Endothelial cell of umbilical vein (primary cell): ENCODE measurements at regions not wholly inside any gene's neighbourhood (a gene's known extent, or its start where the extent isn't known, plus 50 kb on each side); places are given as distances from the start of the nearest gene placed in this dataset.

Source experiments
- BruUV-seq: library from RNA; stranded (reverse); fragments of 400-500 nt; replicated peaks from 2 replicates; lab custom pipeline; 2021; lab: Mats Ljungman, UMichigan
- CTCF ChIA-PET: fragments of 300-600, 350-600 bp; sonication (Branson Sonifier 250); formaldehyde crosslinking; loops from one replicate; lab custom pipeline; 2021; ENCODE audit warnings: antibody characterized with exemption, inconsistent platforms; lab: Charles Lee
- POLR2A ChIA-PET: fragments of 300-600, 350-600 bp; sonication (Branson Sonifier 250); formaldehyde crosslinking; loops from one replicate; lab custom pipeline; 2021; ENCODE audit warnings: antibody characterized with exemption, inconsistent platforms; lab: Charles Lee
- DNase-seq: peaks from one replicate; pipeline ENCODE4 v3.0.0-alpha.2; 2011; ENCODE audit warnings: low read depth, low spot score
- FAIRE-seq: peaks from 2 replicates; lab custom pipeline; 2011; peaks lifted over from hg19 to GRCh38; lab: Jason Lieb, UNC
- H2AFZ ChIP-seq: 2 replicates; pipeline ENCODE4 v1.6.0; 2012; ENCODE audit warnings: low read depth, low read length, control low read depth, inconsistent platforms
- H3K27ac ChIP-seq: 2 replicates; pipeline ENCODE4 v1.5.1; 2011; ENCODE audit warnings: low read depth, mild to moderate bottlenecking, control low read depth, low read length, moderate library complexity; ENCODE audit not compliant: insufficient read depth
- H3K27me3 ChIP-seq, 2 experiments: 2 replicates each; pipeline versions ENCODE4 v1.6.0 to v1.6.1; 2011; ENCODE audit warnings: low read length in 2 of 2, mixed read lengths in 1 of 2; ENCODE audit not compliant: control insufficient read depth in 2 of 2, insufficient read depth in 2 of 2
- H3K36me3 ChIP-seq, 2 experiments: 2 replicates in 1 of 2; 3 replicates in 1 of 2; pipeline ENCODE4 v1.5.1; 2011; ENCODE audit warnings: low read length in 2 of 2, mild to moderate bottlenecking in 1 of 2, moderate library complexity in 1 of 2; ENCODE audit not compliant: control insufficient read depth in 2 of 2, insufficient read depth in 2 of 2; ENCODE audit errors: extremely low read depth in 1 of 2
- H3K4me1 ChIP-seq: 3 replicates; pipeline ENCODE4 v1.5.1; 2011; ENCODE audit warnings: mild to moderate bottlenecking, low read length; ENCODE audit not compliant: control insufficient read depth, insufficient read depth; ENCODE audit errors: extremely low read depth
- H3K4me2 ChIP-seq: 2 replicates; pipeline ENCODE4 v1.6.1; 2011; ENCODE audit warnings: low read length, control low read depth, mixed read lengths; ENCODE audit not compliant: insufficient read depth
- H3K4me3 ChIP-seq, 3 experiments: fragments of 200-600 bp in 1 of 3; sonication (generic), shearing (Covaris generic) in 1 of 3; replicated peaks in 1 of 3; 2 replicates each; pipeline ENCODE4 v1.5.1; 2011 to 2016; ENCODE audit warnings: control low read depth in 3 of 3, low read length in 3 of 3, mild to moderate bottlenecking in 2 of 3, inconsistent platforms in 1 of 3, low read depth in 1 of 3, moderate library complexity in 1 of 3; ENCODE audit not compliant: insufficient read depth in 1 of 3
- H3K79me2 ChIP-seq: 2 replicates; pipeline ENCODE4 v1.6.0; 2012; ENCODE audit warnings: low read length, inconsistent platforms; ENCODE audit not compliant: control insufficient read depth, insufficient read depth
- H3K9ac ChIP-seq: replicated peaks from 2 replicates; pipeline ENCODE3; 2011; ENCODE audit warnings: low read length, control low read depth; ENCODE audit not compliant: insufficient read depth; ENCODE audit errors: extremely low read depth
- H3K9me1 ChIP-seq: replicated peaks from 3 replicates; pipeline ENCODE4 v1.6.0; 2011; ENCODE audit warnings: mild to moderate bottlenecking, low read length; ENCODE audit not compliant: control insufficient read depth, insufficient read depth; ENCODE audit errors: extremely low read depth
- H3K9me3 ChIP-seq: replicated peaks from 2 replicates; pipeline ENCODE4 v1.5.1; 2012; ENCODE audit warnings: low read length, inconsistent platforms; ENCODE audit not compliant: control insufficient read depth, insufficient read depth
- H4K20me1 ChIP-seq: replicated peaks from 2 replicates; pipeline ENCODE3; 2011; ENCODE audit warnings: mild to moderate bottlenecking, low read length; ENCODE audit not compliant: control insufficient read depth, insufficient read depth; ENCODE audit errors: extremely low read depth
- CTCF ChIP-seq, 2 donors: IDR thresholded peaks; 1 replicate in 1 of 2; 2 replicates in 1 of 2; pipeline ENCODE4 v1.5.1; 2011; ENCODE audit warnings: low read length in 2 of 2, mild to moderate bottlenecking in 2 of 2, moderate library complexity in 2 of 2, control low read depth in 1 of 2, inconsistent platforms in 1 of 2, low read depth in 1 of 2; ENCODE audit not compliant: insufficient read depth in 1 of 2; ENCODE audit errors: extremely low read depth in 1 of 2
- EZH2 ChIP-seq: IDR thresholded peaks from 2 replicates; pipeline ENCODE4 v1.6.1; 2012; ENCODE audit warnings: borderline replicate concordance, low read depth, mild to moderate bottlenecking, moderate library complexity, low read length, inconsistent platforms; ENCODE audit not compliant: severe bottlenecking
- FOS ChIP-seq: IDR thresholded peaks from 2 replicates; pipeline ENCODE4 v1.6.1; 2011; ENCODE audit warnings: mild to moderate bottlenecking, low read length, moderate library complexity, borderline replicate concordance; ENCODE audit not compliant: insufficient read depth
- GATA2 ChIP-seq: IDR thresholded peaks from 2 replicates; pipeline ENCODE4 v1.7.0; 2011; ENCODE audit warnings: low read depth, mild to moderate bottlenecking, moderate library complexity, mixed read lengths, low read length; ENCODE audit not compliant: insufficient read length, insufficient read depth
- JUN ChIP-seq: IDR thresholded peaks from 2 replicates; pipeline ENCODE4 v1.6.1; 2011; ENCODE audit warnings: borderline replicate concordance, low read depth; ENCODE audit not compliant: insufficient read length, insufficient read depth
- MYC ChIP-seq: IDR thresholded peaks from one replicate; pipeline ENCODE4 v1.6.1; 2011; ENCODE audit warnings: mild to moderate bottlenecking, low read depth, low read length
- POLR2A ChIP-seq: IDR thresholded peaks from 2 replicates; pipeline ENCODE4 v1.6.1; 2012; ENCODE audit warnings: low read depth, mild to moderate bottlenecking, control low read depth, low read length
- POLR2AphosphoS5 ChIP-seq: IDR thresholded peaks from 2 replicates; pipeline ENCODE4 v1.6.1; 2012; ENCODE audit warnings: low read depth, mild to moderate bottlenecking, control low read depth, low read length, moderate library complexity; ENCODE audit not compliant: insufficient read depth
- dilution Hi-C: fragments of 300-500 bp; cut with MboI; formaldehyde crosslinking; loops from one replicate; pipeline ENCODE4 v1.15.0; 2019; ENCODE audit warnings: low sequenced_read_pairs; ENCODE audit not compliant: extremely low pct_ligation_motif_present
- intact Hi-C: fragments of 100-400 bp; cut with micrococcal nuclease; formaldehyde crosslinking; loops from one replicate; pipeline ENCODE4 v1.10.0; 2022
- TF ChIP-seq, protein P1 (sequence below): IDR thresholded peaks from 2 replicates; pipeline ENCODE4 v1.6.1; 2011; ENCODE audit not compliant: insufficient read depth, insufficient read length

DNA sequence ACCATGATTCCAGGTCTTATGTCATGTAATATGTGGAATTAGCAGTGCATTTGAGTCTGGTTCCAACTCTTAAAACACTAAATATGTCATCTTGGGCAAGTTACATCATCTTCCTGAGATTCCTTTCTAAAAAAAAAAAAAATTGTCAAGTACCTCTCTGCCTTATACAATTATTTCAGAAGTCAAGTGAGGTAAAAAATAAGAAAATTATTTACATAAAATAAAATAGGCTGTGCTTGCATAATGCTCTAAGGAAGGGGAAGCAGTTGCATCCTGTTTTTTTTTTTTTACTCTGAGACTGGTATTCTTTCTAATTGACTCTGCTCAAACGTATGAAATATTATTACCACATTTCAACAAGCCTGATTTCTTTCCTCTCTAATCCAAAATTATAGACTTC, 55.1 kb upstream of the SEMA3A start:
- CTCF ChIA-PET = no interaction called here
- H3K9me1 ChIP-seq = no peaks in the 10 kb centered on the region
- TF ChIP-seq EZH2 = no peak
- TF ChIP-seq JUN = no peak
- no peak for TF ChIP-seq POLR2A
- TF ChIP-seq FOS = no peak
- TF ChIP-seq, protein P1, sequence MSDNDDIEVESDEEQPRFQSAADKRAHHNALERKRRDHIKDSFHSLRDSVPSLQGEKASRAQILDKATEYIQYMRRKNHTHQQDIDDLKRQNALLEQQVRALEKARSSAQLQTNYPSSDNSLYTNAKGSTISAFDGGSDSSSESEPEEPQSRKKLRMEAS = no peak
- no peak for TF ChIP-seq GATA2
- no peak for TF ChIP-seq CTCF (IDR thresholded peaks at IDR 0.05; ENCODE audit: extremely low read depth in 1 of 2, insufficient read depth in 1 of 2, low read depth in 1 of 2, low read length in 2 of 2)
- TF ChIP-seq POLR2AphosphoS5 = no peak
- no peak for TF ChIP-seq MYC
- intact Hi-C loops (no loop called here), dilution Hi-C loops (no loop called here)
- no peaks in the 10 kb centered on the region for H4K20me1 ChIP-seq
- H3K4me2 ChIP-seq = no peak overlapping the region
- no peaks in the 10 kb centered on the region for H3K4me1 ChIP-seq
- no peak for FAIRE-seq
- no peaks in the 10 kb centered on the region for H3K27me3 ChIP-seq
- H3K27ac ChIP-seq = no peak overlapping the region
- H3K4me3 ChIP-seq = no peak overlapping the region
- H3K36me3 ChIP-seq = no peaks in the 10 kb centered on the region
- peak; percentile 66 for DNase-seq
- H3K9me3 ChIP-seq = no peaks in the 10 kb centered on the region
- POLR2A ChIA-PET = no interaction called here
- no peak overlapping the region for H2AFZ ChIP-seq
- H3K9ac ChIP-seq = no peak overlapping the region
- no TSS peak for BruUV-seq
- H3K79me2 ChIP-seq = no peaks in the 10 kb centered on the region
